H9 (cell line): ENCODE measurements at regions not wholly inside any gene's neighbourhood (a gene's known extent, or its start where the extent isn't known, plus 50 kb on each side); places are given as distances from the start of the nearest gene placed in this dataset.

Source experiments
- DNase-seq: peaks from one replicate; pipeline ENCODE4 v3.0.0-alpha.2; 2017
- H2AFZ ChIP-seq: one replicate; pipeline ENCODE4 v1.6.1; 2013; ENCODE audit warnings: mild to moderate bottlenecking, low read length, control low read depth, moderate library complexity
- H2AK5ac ChIP-seq: 2 replicates; pipeline ENCODE4 v1.6.1; 2013; ENCODE audit warnings: low read length, control low read depth, mixed read lengths; ENCODE audit not compliant: insufficient read length
- H2BK120ac ChIP-seq: one replicate; pipeline ENCODE4 v1.6.1; 2013; ENCODE audit warnings: low read depth, mild to moderate bottlenecking, low read length, control low read depth, inconsistent platforms; ENCODE audit not compliant: poor library complexity, severe bottlenecking
- H2BK12ac ChIP-seq: 2 replicates; pipeline ENCODE4 v1.6.1; 2013; ENCODE audit warnings: low read length, control low read depth, mixed read lengths, low read depth; ENCODE audit not compliant: insufficient read length
- H2BK15ac ChIP-seq: 2 replicates; pipeline ENCODE4 v1.6.1; 2013; ENCODE audit warnings: low read depth, low read length, control low read depth
- H2BK20ac ChIP-seq: one replicate; pipeline ENCODE4 v1.6.1; 2013; ENCODE audit warnings: low read depth, mild to moderate bottlenecking, low read length, control low read depth, inconsistent platforms; ENCODE audit not compliant: poor library complexity, severe bottlenecking
- H2BK5ac ChIP-seq: 2 replicates; pipeline ENCODE4 v1.6.1; 2013; ENCODE audit warnings: low read length, control low read depth, mixed read lengths; ENCODE audit not compliant: insufficient read length
- H3K14ac ChIP-seq: 2 replicates; pipeline ENCODE4 v1.6.1; 2013; ENCODE audit warnings: low read length, control low read depth; ENCODE audit not compliant: insufficient read depth
- H3K18ac ChIP-seq: 2 replicates; pipeline ENCODE4 v1.6.1; 2013; ENCODE audit warnings: low read depth, mild to moderate bottlenecking, mixed read lengths, low read length, control low read depth; ENCODE audit not compliant: insufficient read length
- H3K23ac ChIP-seq: 2 replicates; pipeline ENCODE4 v1.6.1; 2013; ENCODE audit warnings: low read length, control low read depth, mixed read lengths, low read depth; ENCODE audit not compliant: insufficient read length
- H3K23me2 ChIP-seq: 2 replicates; pipeline ENCODE4 v1.6.1; 2013; ENCODE audit warnings: low read depth, mild to moderate bottlenecking, mixed read lengths, low read length, control low read depth; ENCODE audit not compliant: insufficient read length, poor library complexity, severe bottlenecking
- H3K27ac ChIP-seq: 2 replicates; pipeline ENCODE4 v1.5.1; 2013; ENCODE audit warnings: low read length, control low read depth, mixed read lengths, low read depth; ENCODE audit not compliant: insufficient read length
- H3K27me3 ChIP-seq: 2 replicates; pipeline ENCODE4 v1.6.1; 2013; ENCODE audit warnings: low read length, control low read depth, inconsistent platforms; ENCODE audit not compliant: insufficient read depth
- H3K4ac ChIP-seq: 2 replicates; pipeline ENCODE4 v1.6.1; 2013; ENCODE audit warnings: low read depth, mild to moderate bottlenecking, control low read depth, inconsistent platforms, low read length, moderate library complexity
- H3K4me1 ChIP-seq: 2 replicates; pipeline ENCODE4 v1.6.1; 2013; ENCODE audit warnings: low read length, control low read depth, inconsistent platforms; ENCODE audit not compliant: insufficient read depth
- H3K4me2 ChIP-seq: 2 replicates; pipeline ENCODE4 v1.6.1; 2013; ENCODE audit warnings: low read length, control low read depth, mixed read lengths; ENCODE audit not compliant: insufficient read length, insufficient read depth
- H3K56ac ChIP-seq: 2 replicates; pipeline ENCODE4 v1.6.1; 2013; ENCODE audit warnings: low read depth, mild to moderate bottlenecking, mixed read lengths, low read length, control low read depth; ENCODE audit not compliant: insufficient read length
- H3K79me1 ChIP-seq: 2 replicates; pipeline ENCODE4 v1.6.1; 2013; ENCODE audit warnings: low read depth, mild to moderate bottlenecking, moderate library complexity, low read length, control low read depth, inconsistent platforms; ENCODE audit not compliant: insufficient read depth, poor library complexity, severe bottlenecking
- H3K79me2 ChIP-seq: 2 replicates; pipeline ENCODE4 v1.6.1; 2013; ENCODE audit warnings: low read length, control low read depth, inconsistent platforms; ENCODE audit not compliant: insufficient read depth
- H3K9ac ChIP-seq: 2 replicates; pipeline ENCODE4 v1.6.1; 2013; ENCODE audit warnings: low read length, control low read depth, mixed read lengths; ENCODE audit not compliant: insufficient read length; ENCODE audit errors: extremely low read depth
- H3K9me3 ChIP-seq: one replicate; pipeline ENCODE4 v1.6.1; 2013; ENCODE audit warnings: low read depth, low read length, inconsistent platforms; ENCODE audit not compliant: control insufficient read depth
- H3T11ph ChIP-seq: one replicate; pipeline ENCODE4 v1.6.1; 2013; ENCODE audit warnings: mild to moderate bottlenecking, low read length, control low read depth, inconsistent platforms
- H4K20me1 ChIP-seq: one replicate; pipeline ENCODE4 v1.6.1; 2013; ENCODE audit not compliant: control insufficient read depth, insufficient read length, insufficient read depth
- H4K5ac ChIP-seq: 2 replicates; pipeline ENCODE4 v1.6.1; 2013; ENCODE audit warnings: low read depth, mild to moderate bottlenecking, mixed read lengths, low read length, control low read depth; ENCODE audit not compliant: insufficient read length
- H4K8ac ChIP-seq: replicated peaks from 2 replicates; pipeline ENCODE4 v1.6.1; 2013; ENCODE audit warnings: low read length, control low read depth, mixed read lengths, low read depth; ENCODE audit not compliant: insufficient read length
- H4K91ac ChIP-seq: 2 replicates; pipeline ENCODE4 v1.6.1; 2013; ENCODE audit warnings: low read depth, mild to moderate bottlenecking, moderate library complexity, mixed read lengths, low read length, control low read depth; ENCODE audit not compliant: insufficient read length
- H3K27ac Mint-ChIP-seq, 3 experiments: 2 replicates in 2 of 3; 3 replicates in 1 of 3; pipeline ENCODE4 v1.8.0; 2020 to 2021; ENCODE audit warnings: mixed read lengths in 3 of 3, mild to moderate bottlenecking in 1 of 3, moderate library complexity in 1 of 3
- H3K27me3 Mint-ChIP-seq: 2 replicates; pipeline ENCODE4 v1.8.0; 2021; ENCODE audit warnings: low read depth, mild to moderate bottlenecking, moderate library complexity, mixed read lengths
- H3K36me3 Mint-ChIP-seq, 3 experiments: 2 replicates in 2 of 3; 3 replicates in 1 of 3; pipeline ENCODE4 v1.8.0; 2020 to 2021; ENCODE audit warnings: low read depth in 3 of 3, mixed read lengths in 3 of 3; ENCODE audit not compliant: insufficient read depth in 1 of 3
- H3K4me1 Mint-ChIP-seq, 2 experiments: 2 replicates each; pipeline ENCODE4 v1.8.0; 2020; ENCODE audit warnings: mixed read lengths in 2 of 2
- H3K4me3 Mint-ChIP-seq, 2 experiments: 2 replicates in 1 of 2; 3 replicates in 1 of 2; pipeline ENCODE4 v1.8.0; 2020 to 2021; ENCODE audit warnings: mild to moderate bottlenecking in 2 of 2, mixed read lengths in 2 of 2, moderate library complexity in 1 of 2
- H3K9me3 Mint-ChIP-seq, 2 experiments: 2 replicates in 1 of 2; 3 replicates in 1 of 2; pipeline ENCODE4 v1.8.0; 2020; ENCODE audit warnings: mild to moderate bottlenecking in 2 of 2, mixed read lengths in 2 of 2, moderate library complexity in 1 of 2
- CTCF ChIP-seq: fragments of 200-600 bp; sonication (generic); conservative IDR thresholded peaks from 3 replicates; pipeline ENCODE4 v1.8.0; 2021; ENCODE audit warnings: antibody characterized with exemption, mild to moderate bottlenecking
- WGBS: extraction: QIAGEN DNeasy Blood & Tissue Kit; methylation state at CpG from one replicate; pipeline ENCODE4 v1.1.7; 2013; ENCODE audit warnings: missing lambda C conversion rate, low lambda C conversion rate, mixed read lengths; ENCODE audit not compliant: insufficient read length; ENCODE audit errors: extremely low coverage; 5-methylcytosine and 5-hydroxymethylcytosine counted together

- no peaks in the 10 kb centered on the region for H4K20me1 ChIP-seq
- H3K27ac ChIP-seq = no peak overlapping the region
- no peak overlapping the region for H4K5ac ChIP-seq
- no peaks in the 10 kb centered on the region for H3K79me1 ChIP-seq
- no peaks in the 10 kb centered on the region; a peak in 1 of 5 replicates for H3K9me3 Mint-ChIP-seq
- no peak overlapping the region for H2AK5ac ChIP-seq
- H3K4ac ChIP-seq = no peak overlapping the region
- no peaks in the 10 kb centered on the region for H3K9me3 ChIP-seq
- no peaks in the 10 kb centered on the region for H3K36me3 Mint-ChIP-seq
- no peak overlapping the region for H2AFZ ChIP-seq
- H4K8ac ChIP-seq = no peak overlapping the region
- no peak overlapping the region for H3K56ac ChIP-seq
- H3K27ac Mint-ChIP-seq = no peak overlapping the region
- H3K4me1 ChIP-seq = no peaks in the 10 kb centered on the region
- H3K14ac ChIP-seq = no peak overlapping the region
- H2BK20ac ChIP-seq = no peak overlapping the region
- no peaks in the 10 kb centered on the region for H3K23me2 ChIP-seq
- H4K91ac ChIP-seq = no peak overlapping the region
- no peaks in the 10 kb centered on the region for H3K27me3 Mint-ChIP-seq
- H3K18ac ChIP-seq = no peak overlapping the region
- no peak overlapping the region for H2BK5ac ChIP-seq
- peaks cover 6 to 12% of the 10 kb centered on the region in 2 experiments for H3K4me1 Mint-ChIP-seq
- H3K9ac ChIP-seq = no peak overlapping the region
- TF ChIP-seq CTCF = no peak
- no peaks in the 10 kb centered on the region for H3K27me3 ChIP-seq
- no peak overlapping the region for H2BK12ac ChIP-seq
- H3K4me3 Mint-ChIP-seq = no peak overlapping the region
- no peak for DNase-seq
- H3K4me2 ChIP-seq = no peak overlapping the region
- no peak overlapping the region for H2BK15ac ChIP-seq
- no peak overlapping the region for H3T11ph ChIP-seq
- no CpG with 5 or more reads among the region's 2 CpGs for WGBS
- no peaks in the 10 kb centered on the region for H3K79me2 ChIP-seq
- H2BK120ac ChIP-seq = no peak overlapping the region
- no peak overlapping the region for H3K23ac ChIP-seq
These were observed 1012.7 kb upstream of the SEL1L start for GRCh38 chr14:82546401-82546800.
